ENCODE measurements at regions not wholly inside any gene's neighbourhood (a gene's known extent, or its start where the extent isn't known, plus 50 kb on each side); places are given as distances from the start of the nearest gene placed in this dataset.

DNA sequence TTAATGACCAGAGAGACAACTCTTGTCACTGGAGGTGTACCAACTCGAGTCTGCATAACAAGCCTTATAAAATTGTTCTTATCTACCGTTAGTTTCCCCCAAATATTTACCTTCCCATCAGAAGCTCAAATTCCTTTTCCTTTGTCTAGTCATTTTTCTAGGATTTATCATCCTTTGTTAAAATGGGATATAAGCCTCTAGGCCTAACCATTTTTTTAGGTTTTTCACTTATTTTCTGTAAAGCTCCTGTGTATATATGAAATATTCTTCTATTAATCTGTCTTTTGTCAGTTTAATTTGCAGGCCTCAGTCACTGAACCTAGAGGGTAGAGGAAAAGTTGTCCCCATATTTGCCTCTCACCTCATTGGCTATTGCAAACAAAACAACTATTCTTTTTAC, 99.6 kb upstream of the TNFAIP3 start:
- TF ChIP-seq, protein P1, sequence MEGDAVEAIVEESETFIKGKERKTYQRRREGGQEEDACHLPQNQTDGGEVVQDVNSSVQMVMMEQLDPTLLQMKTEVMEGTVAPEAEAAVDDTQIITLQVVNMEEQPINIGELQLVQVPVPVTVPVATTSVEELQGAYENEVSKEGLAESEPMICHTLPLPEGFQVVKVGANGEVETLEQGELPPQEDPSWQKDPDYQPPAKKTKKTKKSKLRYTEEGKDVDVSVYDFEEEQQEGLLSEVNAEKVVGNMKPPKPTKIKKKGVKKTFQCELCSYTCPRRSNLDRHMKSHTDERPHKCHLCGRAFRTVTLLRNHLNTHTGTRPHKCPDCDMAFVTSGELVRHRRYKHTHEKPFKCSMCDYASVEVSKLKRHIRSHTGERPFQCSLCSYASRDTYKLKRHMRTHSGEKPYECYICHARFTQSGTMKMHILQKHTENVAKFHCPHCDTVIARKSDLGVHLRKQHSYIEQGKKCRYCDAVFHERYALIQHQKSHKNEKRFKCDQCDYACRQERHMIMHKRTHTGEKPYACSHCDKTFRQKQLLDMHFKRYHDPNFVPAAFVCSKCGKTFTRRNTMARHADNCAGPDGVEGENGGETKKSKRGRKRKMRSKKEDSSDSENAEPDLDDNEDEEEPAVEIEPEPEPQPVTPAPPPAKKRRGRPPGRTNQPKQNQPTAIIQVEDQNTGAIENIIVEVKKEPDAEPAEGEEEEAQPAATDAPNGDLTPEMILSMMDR (IDR thresholded peaks at IDR 0.05; ENCODE audit: control extremely low read depth in 1 of 3, insufficient read depth in 1 of 3, low read depth in 1 of 3, low read length in 3 of 3), result no peak
- TF ChIP-seq SUZ12 (IDR thresholded peaks at IDR 0.05; ENCODE audit: low read length), result no peak
- TF ChIP-seq POLR2A (IDR thresholded peaks at IDR 0.05; ENCODE audit: control extremely low read depth in 1 of 2, low read depth in 2 of 2, low read length in 2 of 2), result no peak
- TF ChIP-seq TAF1 (IDR thresholded peaks at IDR 0.05; ENCODE audit: low read depth, low read length), result no peak
- TF ChIP-seq EZH2 (IDR thresholded peaks at IDR 0.05; ENCODE audit: low read depth, low read length, severe bottlenecking), result no peak
- no peak for TF ChIP-seq RXRA (IDR thresholded peaks at IDR 0.05; ENCODE audit: insufficient read depth, low read depth, low read length)
- no peak for TF ChIP-seq POU5F1 (IDR thresholded peaks at IDR 0.05; ENCODE audit: low read depth, low read length)

Data from H1 (cell line).